Immature natural killer cell (primary cell): ENCODE measurements at regions not wholly inside any gene's neighbourhood (a gene's known extent, or its start where the extent isn't known, plus 50 kb on each side); places are given as distances from the start of the nearest gene placed in this dataset.
A peak's percentile ranks its signal among the peaks of the same experiment; 100 is the strongest.

Source experiments
- DNase-seq, 3 donors: peaks; one replicate each; pipeline ENCODE4 v3.0.0; 2022; ENCODE audit warnings: mixed read lengths in 1 of 3
- H3K27ac Mint-ChIP-seq, 6 donors: one replicate each; pipeline ENCODE4 v1.8.0; 2020; ENCODE audit warnings: mixed read lengths in 6 of 6, mild to moderate bottlenecking in 5 of 6, inconsistent platforms in 4 of 6, moderate library complexity in 3 of 6
- H3K27me3 Mint-ChIP-seq, 3 donors: one replicate each; pipeline ENCODE4 v1.8.0; 2020 to 2021; ENCODE audit warnings: low read depth in 3 of 3, mild to moderate bottlenecking in 3 of 3, mixed read lengths in 3 of 3, moderate library complexity in 3 of 3, inconsistent platforms in 1 of 3
- H3K36me3 Mint-ChIP-seq, 3 donors: one replicate each; pipeline ENCODE4 v1.8.0; 2020; ENCODE audit warnings: mixed read lengths in 3 of 3, inconsistent platforms in 2 of 3, mild to moderate bottlenecking in 2 of 3
- H3K4me1 Mint-ChIP-seq, 2 donors: one replicate each; pipeline ENCODE4 v1.8.0; 2020; ENCODE audit warnings: inconsistent platforms in 2 of 2, mild to moderate bottlenecking in 2 of 2, mixed read lengths in 2 of 2, moderate library complexity in 1 of 2
- H3K4me3 Mint-ChIP-seq, 5 donors: one replicate each; pipeline ENCODE4 v1.8.0; 2020; ENCODE audit warnings: mild to moderate bottlenecking in 5 of 5, mixed read lengths in 5 of 5, inconsistent platforms in 3 of 5, moderate library complexity in 3 of 5
- H3K9me3 Mint-ChIP-seq, 6 donors: one replicate each; pipeline ENCODE4 v1.8.0; 2020; ENCODE audit warnings: mild to moderate bottlenecking in 6 of 6, mixed read lengths in 6 of 6, inconsistent platforms in 4 of 6, moderate library complexity in 3 of 6

DNA sequence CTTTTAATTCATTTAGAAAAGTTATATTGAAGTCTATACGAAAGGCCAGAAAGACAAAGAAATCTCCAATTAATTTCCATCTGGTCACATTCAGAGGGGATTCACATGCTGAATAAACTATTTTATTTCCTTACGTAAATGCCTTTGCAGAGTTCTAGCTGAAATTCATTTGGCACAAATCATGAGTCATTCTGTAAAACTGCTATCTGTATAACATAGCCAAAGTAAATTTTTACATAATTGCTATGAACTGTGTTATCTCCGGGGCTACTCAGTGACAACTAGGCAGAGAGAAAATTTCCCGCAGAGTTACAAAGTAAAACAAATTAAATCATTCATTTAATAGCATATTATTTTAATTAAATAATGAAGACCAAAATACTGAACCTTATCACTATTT is 463.2 kb upstream of the ADAMTS16 start:
- Mint-ChIP-seq H3K9me3 (peaks cover 4 to 37% (median 8%) of the 10 kb centered on the region in 6 donors), H3K27me3 (no peaks in the 10 kb centered on the region), H3K4me3 (no peak overlapping the region), H3K36me3 (no peaks in the 10 kb centered on the region), H3K4me1 (no peaks in the 10 kb centered on the region), H3K27ac (no peak overlapping the region)
- DNase-seq: no peak

GRCh38 chr5:4684946-4685345 is 455.2 kb upstream of the ADAMTS16 start:
- peaks cover 0 to 41% (median 11%) of the 10 kb centered on the region in 6 donors for H3K9me3 Mint-ChIP-seq
- no peaks in the 10 kb centered on the region for H3K27me3 Mint-ChIP-seq
- H3K4me3 Mint-ChIP-seq: no peak overlapping the region
- H3K36me3 Mint-ChIP-seq: peaks cover 0 to 3% (median 3%) of the 10 kb centered on the region in 3 donors
- DNase-seq: no peak
- no peak overlapping the region for H3K27ac Mint-ChIP-seq
- H3K4me1 Mint-ChIP-seq: no peaks in the 10 kb centered on the region

DNA sequence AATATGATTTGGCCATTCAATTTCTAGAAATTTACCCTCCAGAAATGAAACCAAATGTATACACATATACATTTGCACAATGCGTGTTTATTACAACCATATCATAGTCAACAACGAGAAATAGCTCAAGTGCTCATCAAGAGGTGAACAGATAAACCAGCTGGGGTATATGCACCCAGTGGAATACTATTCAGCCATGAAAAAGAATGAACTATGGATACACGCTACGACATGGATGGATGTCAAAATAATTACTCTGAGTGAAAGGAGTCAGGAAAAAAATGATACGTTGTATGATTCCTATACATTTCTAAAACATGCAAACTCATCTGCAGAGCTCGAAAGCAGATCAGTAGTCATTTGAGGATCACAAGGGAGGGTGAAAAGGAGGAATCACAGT is 441.5 kb upstream of the ADAMTS16 start:
- no peaks in the 10 kb centered on the region for H3K4me1 Mint-ChIP-seq
- no peaks in the 10 kb centered on the region for H3K27me3 Mint-ChIP-seq
- peaks cover 2 to 9% (median 4%) of the 10 kb centered on the region in 6 donors for H3K9me3 Mint-ChIP-seq
- H3K27ac Mint-ChIP-seq: no peak overlapping the region
- no peaks in the 10 kb centered on the region for H3K36me3 Mint-ChIP-seq
- H3K4me3 Mint-ChIP-seq: no peak overlapping the region
- DNase-seq: no peak

DNA sequence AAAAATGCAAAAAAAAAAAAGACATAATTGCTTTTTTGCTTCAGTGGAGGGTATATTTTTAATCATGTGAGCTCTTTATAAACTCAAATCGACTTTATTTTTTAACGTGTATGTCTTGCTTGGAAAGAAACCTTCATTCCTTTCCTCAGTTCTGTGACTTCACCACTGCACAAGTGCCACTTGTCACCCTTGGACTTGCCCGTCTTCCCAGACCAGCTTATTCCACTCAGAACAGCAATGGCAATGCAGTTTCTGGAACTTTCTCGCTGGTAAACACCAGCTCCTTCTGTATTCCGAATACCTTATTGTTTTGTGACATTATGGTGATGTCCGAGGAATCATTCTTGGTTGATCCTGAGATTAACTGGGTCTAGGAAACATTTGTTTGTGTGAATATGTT is 440.5 kb upstream of the ADAMTS16 start:
- H3K9me3 Mint-ChIP-seq: peaks cover 0 to 9% (median 2%) of the 10 kb centered on the region in 6 donors
- no peak for DNase-seq
- no peak overlapping the region for H3K4me3 Mint-ChIP-seq
- H3K27me3 Mint-ChIP-seq: no peaks in the 10 kb centered on the region
- no peaks in the 10 kb centered on the region for H3K36me3 Mint-ChIP-seq
- H3K4me1 Mint-ChIP-seq: no peaks in the 10 kb centered on the region
- no peak overlapping the region for H3K27ac Mint-ChIP-seq

DNA sequence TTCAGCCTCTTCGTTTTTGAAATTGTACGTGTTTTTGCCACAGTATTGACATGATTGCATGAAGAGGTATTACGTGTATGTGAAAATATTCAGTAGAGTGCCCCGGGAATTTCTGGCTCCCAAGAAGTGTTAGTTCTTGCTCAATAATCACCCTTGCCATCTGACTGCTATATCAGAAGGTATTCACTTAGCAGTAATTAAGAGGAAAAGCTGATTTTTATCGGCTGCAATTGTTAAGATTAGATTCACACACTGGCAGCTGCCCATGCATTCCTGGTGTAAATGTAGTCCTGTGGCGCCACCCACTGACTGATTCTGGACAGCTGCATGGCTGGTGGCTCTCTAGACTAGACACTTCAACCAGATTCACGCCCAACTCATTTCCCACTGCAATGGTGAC is 440.1 kb upstream of the ADAMTS16 start:
- H3K9me3 Mint-ChIP-seq: peaks cover 0 to 7% (median 2%) of the 10 kb centered on the region in 6 donors
- no peaks in the 10 kb centered on the region for H3K27me3 Mint-ChIP-seq

DNA sequence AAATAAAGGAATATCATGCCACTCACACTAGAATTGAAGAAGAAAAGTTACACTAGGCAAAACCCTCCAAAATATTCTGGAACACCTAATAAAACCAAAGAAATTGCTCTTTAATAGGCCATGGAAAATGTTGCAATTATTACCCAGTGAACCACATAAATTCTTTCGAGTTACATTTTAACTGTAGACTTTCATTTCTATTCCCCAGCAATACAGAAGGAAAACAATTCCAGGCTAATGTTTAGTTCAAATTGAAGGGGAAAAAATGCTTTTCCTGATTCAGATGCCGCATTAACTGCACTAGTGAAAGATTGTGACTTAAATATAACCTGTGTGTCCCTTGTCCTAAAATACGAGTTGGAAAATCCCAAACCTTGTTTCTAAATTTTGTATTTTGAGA is 439.3 kb upstream of the ADAMTS16 start:
- no peak for DNase-seq
- Mint-ChIP-seq H3K27ac (no peak overlapping the region), H3K36me3 (no peaks in the 10 kb centered on the region), H3K27me3 (no peaks in the 10 kb centered on the region), H3K4me1 (no peaks in the 10 kb centered on the region), H3K9me3 (peaks cover 0 to 5% (median 2%) of the 10 kb centered on the region in 6 donors), H3K4me3 (no peak overlapping the region)

More for the DNA sequence above, 440.1 kb upstream of the ADAMTS16 start:
- H3K4me3 Mint-ChIP-seq: no peak overlapping the region
- peak in 1 of 3 donors; percentile 1 for DNase-seq
- H3K4me1 Mint-ChIP-seq: no peaks in the 10 kb centered on the region
- H3K27ac Mint-ChIP-seq: no peak overlapping the region
- H3K36me3 Mint-ChIP-seq: no peaks in the 10 kb centered on the region

GRCh38 chr5:4703931-4704458 is 436.1 kb upstream of the ADAMTS16 start:
- DNase-seq: no peak
- no peaks in the 10 kb centered on the region for H3K4me1 Mint-ChIP-seq
- H3K36me3 Mint-ChIP-seq: no peaks in the 10 kb centered on the region
- H3K9me3 Mint-ChIP-seq: peaks cover 2 to 16% (median 6%) of the 10 kb centered on the region in 6 donors
- H3K27me3 Mint-ChIP-seq: peaks cover 0 to 3% (median 0%) of the 10 kb centered on the region in 3 donors
- H3K27ac Mint-ChIP-seq: no peak overlapping the region
- H3K4me3 Mint-ChIP-seq: no peak overlapping the region

DNA sequence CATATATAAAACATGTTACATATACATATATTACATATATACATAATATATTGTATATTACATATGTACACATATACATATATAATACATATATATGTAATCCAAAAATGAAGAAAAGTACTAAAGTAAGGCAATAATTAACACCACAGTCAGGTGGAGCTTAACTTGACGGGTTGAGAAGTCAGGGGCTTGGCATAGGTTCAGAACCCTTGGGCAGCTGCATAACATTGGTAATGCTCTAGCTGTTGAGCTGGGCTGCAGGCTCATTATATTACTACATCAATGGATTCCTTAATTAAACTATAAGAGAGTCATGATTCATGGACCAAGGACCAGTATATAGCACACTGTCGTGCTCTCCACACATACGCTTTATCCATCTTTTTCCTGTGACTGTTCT is 435.2 kb upstream of the ADAMTS16 start:
- Mint-ChIP-seq H3K4me1 (no peaks in the 10 kb centered on the region), H3K4me3 (no peak overlapping the region), H3K27ac (no peak overlapping the region), H3K27me3 (peaks cover 0 to 3% (median 0%) of the 10 kb centered on the region in 3 donors), H3K36me3 (no peaks in the 10 kb centered on the region), H3K9me3 (peaks cover 2 to 19% (median 7%) of the 10 kb centered on the region in 6 donors)
- DNase-seq: no peak

DNA sequence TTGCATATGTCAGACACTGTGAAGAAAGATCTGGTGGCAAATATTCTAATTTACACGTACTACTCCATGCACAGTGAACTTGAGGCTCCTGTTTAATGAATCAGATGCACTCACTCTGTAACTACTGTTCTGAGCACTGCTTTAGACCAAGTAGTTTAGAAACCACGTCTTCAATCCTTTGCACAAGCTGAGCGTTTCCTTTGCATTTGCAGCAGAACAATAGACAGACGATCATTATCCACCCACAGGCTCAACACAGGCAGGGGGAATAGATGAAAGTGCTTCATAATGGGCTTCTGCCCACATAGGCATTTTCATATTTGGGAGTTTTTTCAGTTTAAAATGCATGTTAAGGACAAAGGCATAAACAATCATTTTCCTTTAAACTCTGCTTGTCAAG is 423.3 kb upstream of the ADAMTS16 start:
- no peak for DNase-seq
- no peaks in the 10 kb centered on the region for H3K4me1 Mint-ChIP-seq
- peaks cover 0 to 43% (median 12%) of the 10 kb centered on the region in 6 donors for H3K9me3 Mint-ChIP-seq
- no peak overlapping the region for H3K27ac Mint-ChIP-seq
- H3K36me3 Mint-ChIP-seq: no peaks in the 10 kb centered on the region
- no peak overlapping the region for H3K4me3 Mint-ChIP-seq
- H3K27me3 Mint-ChIP-seq: peaks cover 0 to 5% (median 2%) of the 10 kb centered on the region in 3 donors

GRCh38 chr5:4717446-4717845 is 422.7 kb upstream of the ADAMTS16 start:
- peaks cover 0 to 39% (median 6%) of the 10 kb centered on the region in 6 donors for H3K9me3 Mint-ChIP-seq
- DNase-seq: no peak
- H3K27me3 Mint-ChIP-seq: peaks cover 0 to 2% (median 0%) of the 10 kb centered on the region in 3 donors
- H3K4me3 Mint-ChIP-seq: no peak overlapping the region
- no peaks in the 10 kb centered on the region for H3K4me1 Mint-ChIP-seq
- H3K27ac Mint-ChIP-seq: no peak overlapping the region
- no peaks in the 10 kb centered on the region for H3K36me3 Mint-ChIP-seq

- no peak for DNase-seq
- Mint-ChIP-seq H3K36me3 (no peaks in the 10 kb centered on the region), H3K27ac (no peak overlapping the region), H3K9me3 (peaks cover 0 to 37% (median 9%) of the 10 kb centered on the region in 6 donors), H3K4me3 (no peak overlapping the region), H3K27me3 (peaks cover 0 to 3% (median 2%) of the 10 kb centered on the region in 3 donors), H3K4me1 (no peaks in the 10 kb centered on the region)
These were observed 419.3 kb upstream of the ADAMTS16 start for GRCh38 chr5:4720831-4721230.

GRCh38 chr5:4722886-4723285 is 417.2 kb upstream of the ADAMTS16 start:
- H3K36me3 Mint-ChIP-seq: no peaks in the 10 kb centered on the region
- no peaks in the 10 kb centered on the region for H3K4me1 Mint-ChIP-seq
- H3K27ac Mint-ChIP-seq: no peak overlapping the region
- peaks cover 0 to 44% (median 9%) of the 10 kb centered on the region in 6 donors for H3K9me3 Mint-ChIP-seq
- peaks cover 0 to 3% (median 2%) of the 10 kb centered on the region in 3 donors for H3K27me3 Mint-ChIP-seq
- DNase-seq: no peak
- H3K4me3 Mint-ChIP-seq: no peak overlapping the region

DNA sequence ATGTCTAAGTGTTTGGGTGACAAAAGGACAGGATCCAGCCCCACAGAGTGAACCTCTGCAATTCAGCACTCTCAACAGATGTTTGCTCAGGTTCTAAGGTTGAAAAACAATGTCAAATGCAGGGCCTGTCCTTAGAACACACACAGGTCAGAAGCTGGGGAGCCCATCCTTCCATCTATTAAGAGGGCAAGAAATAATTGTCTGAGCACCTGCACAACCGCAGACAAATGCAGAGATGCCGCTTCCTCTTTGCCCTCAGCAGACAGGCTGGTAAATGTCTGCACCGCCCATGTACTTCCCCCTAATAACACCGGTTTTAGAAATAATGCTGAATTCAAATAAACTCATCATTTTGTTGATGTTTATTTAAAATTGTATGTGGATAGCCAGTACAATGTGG is 414.5 kb upstream of the ADAMTS16 start:
- no peaks in the 10 kb centered on the region for H3K4me1 Mint-ChIP-seq
- no peak overlapping the region for H3K4me3 Mint-ChIP-seq
- H3K27ac Mint-ChIP-seq: no peak overlapping the region

GRCh38 chr5:4730279-4730678 is 409.9 kb upstream of the ADAMTS16 start:
- Mint-ChIP-seq H3K9me3 (peaks cover 0 to 22% (median 6%) of the 10 kb centered on the region in 6 donors), H3K4me1 (no peaks in the 10 kb centered on the region), H3K36me3 (no peaks in the 10 kb centered on the region), H3K27me3 (peaks cover 0 to under 1% (median 0%) of the 10 kb centered on the region in 3 donors), H3K27ac (no peak overlapping the region), H3K4me3 (no peak overlapping the region)
- DNase-seq: no peak

More for the DNA sequence above, 414.5 kb upstream of the ADAMTS16 start:
- no peak for DNase-seq
- Mint-ChIP-seq H3K36me3 (no peaks in the 10 kb centered on the region), H3K9me3 (peaks cover 0 to 36% (median 13%) of the 10 kb centered on the region in 6 donors), H3K27me3 (peaks cover 0 to 3% (median 2%) of the 10 kb centered on the region in 3 donors)

GRCh38 chr5:4734348-4734747 is 405.8 kb upstream of the ADAMTS16 start:
- H3K4me1 Mint-ChIP-seq: no peaks in the 10 kb centered on the region
- peaks cover 3 to 35% (median 4%) of the 10 kb centered on the region in 6 donors for H3K9me3 Mint-ChIP-seq
- no peak overlapping the region for H3K4me3 Mint-ChIP-seq
- no peak for DNase-seq
- no peaks in the 10 kb centered on the region for H3K27me3 Mint-ChIP-seq
- no peaks in the 10 kb centered on the region for H3K36me3 Mint-ChIP-seq
- H3K27ac Mint-ChIP-seq: no peak overlapping the region
